Caco-2 (cell line): ENCODE measurements at regions not wholly inside any gene's neighbourhood (a gene's known extent, or its start where the extent isn't known, plus 50 kb on each side); places are given as distances from the start of the nearest gene placed in this dataset.

Source experiments
- BruUV-seq: library from RNA; stranded (reverse); fragments of 400-500 nt; replicated peaks from 2 replicates; lab custom pipeline; 2021; lab: Mats Ljungman, UMichigan
- CTCF ChIA-PET: fragments of 300-600 bp; sonication (Branson Sonifier 250); formaldehyde crosslinking; loops from one replicate; lab custom pipeline; 2022; ENCODE audit warnings: antibody characterized with exemption; lab: Charles Lee
- POLR2A ChIA-PET: fragments of 300-600 bp; sonication (Branson Sonifier 250); formaldehyde crosslinking; loops from one replicate; lab custom pipeline; 2022; ENCODE audit warnings: antibody characterized with exemption; lab: Charles Lee
- DNase-seq, 2 experiments: peaks; one replicate each; pipeline versions ENCODE4 v3.0.0 to v3.0.0-alpha.2; 2020 to 2022
- H3K27me3 ChIP-seq: replicated peaks from 2 replicates; pipeline ENCODE4 v1.6.0; 2011; ENCODE audit warnings: low read length; ENCODE audit not compliant: control insufficient read depth, insufficient read depth
- H3K36me3 ChIP-seq: 2 replicates; pipeline ENCODE4 v1.5.1; 2011; ENCODE audit warnings: low read length; ENCODE audit not compliant: control insufficient read depth, insufficient read depth
- H3K4me1 ChIP-seq: fragments of 250-450 bp; sonication (Bioruptor Pico); 2 replicates; pipeline ENCODE4 v1.5.1; 2020; ENCODE audit warnings: mild to moderate bottlenecking
- H3K4me3 ChIP-seq: 2 replicates; pipeline ENCODE4 v1.5.1; 2011; ENCODE audit warnings: low read depth, mild to moderate bottlenecking, control low read depth, low read length
- H3K9me3 ChIP-seq: fragments of 250-450 bp; sonication (Bioruptor Pico); 2 replicates; pipeline ENCODE4 v1.5.1; 2020; ENCODE audit warnings: mild to moderate bottlenecking, moderate library complexity
- H3K27ac Mint-ChIP-seq: one replicate; pipeline ENCODE4 v1.8.0; 2022; ENCODE audit warnings: mixed read lengths; ENCODE audit not compliant: unreplicated experiment
- H3K27me3 Mint-ChIP-seq: one replicate; pipeline ENCODE4 v1.8.0; 2022; ENCODE audit warnings: mixed read lengths; ENCODE audit not compliant: insufficient read depth, unreplicated experiment
- H3K36me3 Mint-ChIP-seq: one replicate; pipeline ENCODE4 v1.8.0; 2022; ENCODE audit warnings: mild to moderate bottlenecking, mixed read lengths; ENCODE audit not compliant: insufficient read depth, unreplicated experiment
- H3K4me1 Mint-ChIP-seq: one replicate; pipeline ENCODE4 v1.8.0; 2022; ENCODE audit warnings: low read depth, mixed read lengths; ENCODE audit not compliant: unreplicated experiment
- H3K4me3 Mint-ChIP-seq: one replicate; pipeline ENCODE4 v1.8.0; 2022; ENCODE audit warnings: mild to moderate bottlenecking, moderate library complexity, mixed read lengths; ENCODE audit not compliant: unreplicated experiment
- H3K9me3 Mint-ChIP-seq: one replicate; pipeline ENCODE4 v1.8.0; 2022; ENCODE audit warnings: mixed read lengths; ENCODE audit not compliant: unreplicated experiment
- CTCF ChIP-seq, 2 experiments: fragments of 200-600 bp in 1 of 2; IDR thresholded peaks; 1 replicate in 1 of 2; 2 replicates in 1 of 2; pipeline versions ENCODE4 v1.5.1 to v1.8.0; 2011 to 2022; ENCODE audit warnings: antibody characterized with exemption in 1 of 2, control low read depth in 1 of 2, inconsistent platforms in 1 of 2, low read depth in 1 of 2, low read length in 1 of 2, mild to moderate bottlenecking in 1 of 2, moderate library complexity in 1 of 2; ENCODE audit not compliant: insufficient read depth in 1 of 2, severe bottlenecking in 1 of 2, unreplicated experiment in 1 of 2
- intact Hi-C: fragments of 100-400 bp; cut with micrococcal nuclease; formaldehyde crosslinking; loops from one replicate; pipeline ENCODE4 v1.10.0; 2022; ENCODE audit not compliant: unreplicated experiment

- POLR2A ChIA-PET, result no interaction called here
- H3K4me3 ChIP-seq, result no peak overlapping the region
- peaks cover 33% of the 10 kb centered on the region for H3K9me3 Mint-ChIP-seq
- no peak for DNase-seq
- no peak overlapping the region for H3K27ac Mint-ChIP-seq
- no peaks in the 10 kb centered on the region for H3K27me3 ChIP-seq
- no TSS peak for BruUV-seq
- H3K27me3 Mint-ChIP-seq, result no peaks in the 10 kb centered on the region
- no peak for TF ChIP-seq CTCF (IDR thresholded peaks at IDR 0.05; ENCODE audit: insufficient read depth in 1 of 2, low read depth in 1 of 2, low read length in 1 of 2, severe bottlenecking in 1 of 2, unreplicated experiment in 1 of 2)
- no peaks in the 10 kb centered on the region for H3K36me3 Mint-ChIP-seq
- H3K9me3 ChIP-seq, result no peaks in the 10 kb centered on the region
- H3K4me1 ChIP-seq, result 0 out of 2 replicates have a peak, but pooled peaks cover 10% of the 10 kb centered on the region
- no peak overlapping the region for H3K4me3 Mint-ChIP-seq
- H3K36me3 ChIP-seq, result no peaks in the 10 kb centered on the region
- CTCF ChIA-PET, result no interaction called here
- H3K4me1 Mint-ChIP-seq, result no peaks in the 10 kb centered on the region
- intact Hi-C loops, result no loop called here
These were observed 518.5 kb downstream of the ZNF608 start for GRCh38 chr5:124227914-124228313.

- Mint-ChIP-seq H3K27ac (no peak overlapping the region), H3K4me3 (no peak overlapping the region), H3K36me3 (no peaks in the 10 kb centered on the region), H3K9me3 (peaks cover 41% of the 10 kb centered on the region), H3K27me3 (no peaks in the 10 kb centered on the region), H3K4me1 (no peaks in the 10 kb centered on the region)
- no peaks in the 10 kb centered on the region for H3K36me3 ChIP-seq
- intact Hi-C loops, result no loop called here
- H3K4me3 ChIP-seq, result no peak overlapping the region
- H3K4me1 ChIP-seq, result no peaks in the 10 kb centered on the region
- TF ChIP-seq CTCF (IDR thresholded peaks at IDR 0.05; ENCODE audit: insufficient read depth in 1 of 2, low read depth in 1 of 2, low read length in 1 of 2, severe bottlenecking in 1 of 2, unreplicated experiment in 1 of 2), result no peak
- H3K9me3 ChIP-seq, result no peaks in the 10 kb centered on the region
- ChIA-PET CTCF (no interaction called here), POLR2A (interaction anchor here (0.7 kb wide), 1 partner anchor 77 kb away, joined by 8 read pairs; no protein-coding TSS in a partner anchor)
- no peak for DNase-seq
- H3K27me3 ChIP-seq, result no peaks in the 10 kb centered on the region
- no TSS peak for BruUV-seq
These were observed 526.0 kb downstream of the ZNF608 start for GRCh38 chr5:124220418-124220817.

GRCh38 chr5:124212934-124213333 lies 533.5 kb downstream of the ZNF608 start:
- DNase-seq, result no peak
- intact Hi-C loops, result no loop called here
- ChIA-PET POLR2A (no interaction called here), CTCF (no interaction called here)
- H3K4me3 Mint-ChIP-seq, result no peak overlapping the region
- Histone ChIP-seq H3K4me3 (no peak overlapping the region), H3K36me3 (no peaks in the 10 kb centered on the region), H3K4me1 (no peaks in the 10 kb centered on the region), H3K27me3 (no peaks in the 10 kb centered on the region), H3K9me3 (peaks cover 6% of the 10 kb centered on the region; the same call in 1 of the 2 replicates)
- no TSS peak for BruUV-seq
- TF ChIP-seq CTCF (IDR thresholded peaks at IDR 0.05; ENCODE audit: insufficient read depth in 1 of 2, low read depth in 1 of 2, low read length in 1 of 2, severe bottlenecking in 1 of 2, unreplicated experiment in 1 of 2), result no peak
- H3K36me3 Mint-ChIP-seq, result no peaks in the 10 kb centered on the region
- H3K9me3 Mint-ChIP-seq, result peaks cover 24% of the 10 kb centered on the region
- H3K27ac Mint-ChIP-seq, result no peak overlapping the region
- H3K27me3 Mint-ChIP-seq, result no peaks in the 10 kb centered on the region
- no peaks in the 10 kb centered on the region for H3K4me1 Mint-ChIP-seq
